HEK293T (cell line): ENCODE measurements at regions not wholly inside any gene's neighbourhood (a gene's known extent, or its start where the extent isn't known, plus 50 kb on each side); places are given as distances from the start of the nearest gene placed in this dataset.
"Not testable (repeated sequence)": the region's sequence is repeated elsewhere in the genome, so short reads cannot be mapped to it uniquely, and the experiment has no call there.

ENCODE experiments used
- CTCF ChIA-PET: fragments of 350-600 bp; formaldehyde crosslinking; extraction: SDS; loops from one replicate; lab custom pipeline; 2021; ENCODE audit warnings: antibody characterized with exemption, inconsistent platforms; lab: Yijun Ruan, JAX
- POLR2A ChIA-PET: fragments of 350-600 bp; formaldehyde crosslinking; extraction: SDS; loops from one replicate; lab custom pipeline; 2020; ENCODE audit warnings: antibody characterized with exemption, inconsistent platforms; lab: Yijun Ruan, JAX
- DNase-seq: peaks from one replicate; pipeline ENCODE4 v3.0.0; 2012; ENCODE audit warnings: mixed read lengths; ENCODE audit errors: extremely low spot score
- ARNT ChIP-seq: fragments of 450-650 bp; IDR thresholded peaks from 2 replicates; pipeline ENCODE4 v1.6.1; 2017; ENCODE audit warnings: mild to moderate bottlenecking
- BHLHE40 ChIP-seq: fragments of 450-650 bp; IDR thresholded peaks from 2 replicates; pipeline ENCODE4 v1.6.1; 2016; ENCODE audit warnings: mild to moderate bottlenecking, moderate library complexity, borderline replicate concordance
- CTBP1 ChIP-seq: fragments of 450-650 bp; IDR thresholded peaks from 2 replicates; pipeline ENCODE4 v1.6.1; 2016; ENCODE audit warnings: borderline replicate concordance
- ELF4 ChIP-seq: fragments of 450-650 bp; IDR thresholded peaks from 2 replicates; pipeline ENCODE4 v1.6.1; 2017; ENCODE audit warnings: antibody characterized with exemption
- FOXA1 ChIP-seq: fragments of 450-650 bp; IDR thresholded peaks from 2 replicates; pipeline ENCODE4 v1.6.1; 2016; ENCODE audit warnings: mild to moderate bottlenecking
- FOXK2 ChIP-seq: fragments of 450-650 bp; IDR thresholded peaks from 2 replicates; pipeline ENCODE4 v1.6.1; 2016; ENCODE audit warnings: mild to moderate bottlenecking
- FOXM1 ChIP-seq: fragments of 450-650 bp; IDR thresholded peaks from 2 replicates; pipeline ENCODE4 v1.6.1; 2017; ENCODE audit warnings: mild to moderate bottlenecking, borderline replicate concordance
- HDGF ChIP-seq: fragments of 450-650 bp; IDR thresholded peaks from 2 replicates; pipeline ENCODE4 v1.6.1; 2017; ENCODE audit warnings: antibody characterized with exemption, borderline replicate concordance
- L3MBTL2 ChIP-seq: fragments of 450-650 bp; conservative IDR thresholded peaks from 2 replicates; pipeline ENCODE4 v1.6.1; 2016; ENCODE audit warnings: mild to moderate bottlenecking
- LEF1 ChIP-seq: fragments of 450-650 bp; IDR thresholded peaks from 2 replicates; pipeline ENCODE4 v1.6.1; 2017; ENCODE audit warnings: mild to moderate bottlenecking, borderline replicate concordance
- NFRKB ChIP-seq: fragments of 450-650 bp; IDR thresholded peaks from 2 replicates; pipeline ENCODE4 v1.6.1; 2016; ENCODE audit warnings: mild to moderate bottlenecking, moderate library complexity
- PKNOX1 ChIP-seq: fragments of 450-650 bp; IDR thresholded peaks from 2 replicates; pipeline ENCODE4 v1.6.1; 2016
- SP1 ChIP-seq: fragments of 450-650 bp; IDR thresholded peaks from 2 replicates; pipeline ENCODE4 v1.6.1; 2017
- SUZ12 ChIP-seq: fragments of 450-650 bp; IDR thresholded peaks from 2 replicates; pipeline ENCODE4 v1.6.1; 2016; ENCODE audit warnings: mild to moderate bottlenecking
- TARDBP ChIP-seq: fragments of 450-650 bp; IDR thresholded peaks from 2 replicates; pipeline ENCODE4 v1.6.1; 2016
- ZNF384 ChIP-seq: fragments of 450-650 bp; IDR thresholded peaks from 2 replicates; pipeline ENCODE4 v1.6.1; 2016

DNA sequence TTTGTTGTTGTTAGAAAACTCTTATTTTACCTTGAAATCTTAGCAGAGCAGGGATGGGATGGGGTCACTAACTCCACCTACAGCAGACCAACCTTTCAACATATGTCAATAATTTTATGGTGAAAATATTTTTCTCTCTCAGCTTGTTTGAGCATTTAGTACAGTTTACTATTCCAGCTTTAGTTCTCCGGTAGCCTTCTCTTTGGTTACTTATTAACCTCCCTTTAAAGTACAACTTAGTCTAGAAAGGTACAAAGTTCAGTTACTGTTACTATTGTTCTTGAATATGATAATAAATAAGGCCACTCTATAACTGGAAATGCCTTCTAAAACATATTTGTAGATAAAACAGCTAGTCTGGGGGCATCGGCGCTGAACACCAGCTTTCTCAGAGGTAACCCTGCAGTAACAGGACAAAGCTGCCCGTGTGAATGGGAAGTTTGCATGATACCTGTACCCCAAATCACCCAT, 233.3 kb downstream of the PCSK1 start:
- ChIA-PET CTCF (no interaction called here), POLR2A (no interaction called here)
- DNase-seq, result no peak
- TF ChIP-seq NFRKB (no peak), PKNOX1 (no peak), ZNF384 (no peak), FOXM1 (no peak), CTBP1 (no peak), ARNT (no peak), L3MBTL2 (no peak)

- CTCF ChIA-PET, result no interaction called here
- TF ChIP-seq LEF1 (no peak), FOXM1 (no peak), PKNOX1 (no peak), TARDBP (no peak), ELF4 (no peak), ZNF384 (no peak), L3MBTL2 (no peak), NFRKB (no peak), FOXA1 (no peak), ARNT (no peak), CTBP1 (no peak), HDGF (no peak), SP1 (no peak), FOXK2 (no peak), SUZ12 (no peak)
- DNase-seq, result no peak
- POLR2A ChIA-PET, result no interaction called here
These were observed 234.5 kb downstream of the PCSK1 start for GRCh38 chr5:96198356-96199058.

- CTCF ChIA-PET, POLR2A ChIA-PET, DNase-seq: not testable (repeated sequence)
These were observed 235.3 kb downstream of the PCSK1 start for GRCh38 chr5:96197767-96198166.

GRCh38 chr5:96197347-96197746, 235.7 kb upstream of the ELL2 start:
- no peak for TF ChIP-seq ELF4
- TF ChIP-seq BHLHE40, result no peak
- TF ChIP-seq HDGF, result no peak
- no peak for TF ChIP-seq FOXK2
- no peak for TF ChIP-seq LEF1
- no peak for TF ChIP-seq CTBP1
- TF ChIP-seq TARDBP, result no peak
- no peak for TF ChIP-seq SUZ12
- no peak for TF ChIP-seq FOXM1
- TF ChIP-seq PKNOX1, result no peak
- TF ChIP-seq SP1, result no peak
- no peak for TF ChIP-seq L3MBTL2
- no peak for TF ChIP-seq ARNT
- no peak for TF ChIP-seq ZNF384
- TF ChIP-seq FOXA1, result no peak
- TF ChIP-seq NFRKB, result no peak
- no peak for DNase-seq
- CTCF ChIA-PET, result no interaction called here
- POLR2A ChIA-PET, result no interaction called here

DNA sequence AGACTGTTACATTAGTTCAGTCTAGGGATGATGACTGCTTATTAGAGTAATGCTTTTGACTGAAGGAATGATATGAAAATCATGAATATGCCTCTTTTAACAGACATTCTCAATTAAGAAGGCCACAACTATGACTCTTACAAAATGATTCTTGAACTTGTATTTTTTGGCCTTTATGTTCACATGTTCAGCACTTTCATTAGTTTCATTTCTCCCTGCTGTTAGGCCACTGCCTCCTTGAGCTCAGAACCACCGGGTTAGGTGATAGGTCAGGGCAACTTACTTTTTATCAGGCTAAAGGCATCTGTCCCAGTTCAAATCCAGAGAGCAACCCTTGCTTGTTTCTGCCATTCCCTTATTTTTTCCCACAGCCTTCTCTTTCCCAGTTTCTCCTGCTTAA, 235.2 kb upstream of the ELL2 start:
- ChIA-PET CTCF (no interaction called here), POLR2A (no interaction called here)
- TF ChIP-seq CTBP1 (no peak), FOXA1 (no peak), SP1 (no peak), ARNT (no peak), NFRKB (no peak), FOXM1 (no peak), BHLHE40 (no peak), HDGF (no peak), ZNF384 (no peak)
- no peak for DNase-seq

DNA sequence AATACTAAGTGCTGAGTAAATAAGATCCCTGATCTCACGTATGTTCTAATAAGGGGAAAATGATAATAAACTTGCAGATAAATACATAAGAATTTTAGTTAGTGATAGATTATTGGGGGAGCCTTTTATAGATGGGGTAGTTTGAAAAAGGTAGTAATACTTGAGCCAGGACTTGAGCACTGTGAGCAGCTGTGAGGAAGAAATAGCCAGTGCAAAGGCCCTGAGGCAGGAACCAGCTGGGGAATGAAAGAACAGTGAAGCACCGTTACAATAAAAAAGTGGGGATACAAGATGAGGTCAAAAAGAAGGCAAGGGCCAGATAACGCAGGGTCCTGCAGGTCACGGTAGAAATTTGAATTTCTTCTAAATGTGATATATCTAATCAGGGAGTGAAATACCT, 234.8 kb upstream of the ELL2 start:
- ChIA-PET CTCF (interaction anchor here (0.7 kb wide), 1 partner anchor 211 kb away, joined by 4 read pairs; no protein-coding TSS in a partner anchor), POLR2A (no interaction called here)

More for the DNA sequence above, 234.8 kb upstream of the ELL2 start:
- DNase-seq, result no peak
- TF ChIP-seq FOXM1 (no peak), LEF1 (no peak), L3MBTL2 (no peak), NFRKB (no peak), TARDBP (no peak), ARNT (no peak), PKNOX1 (no peak), HDGF (no peak), SUZ12 (no peak), FOXA1 (no peak), BHLHE40 (no peak), ZNF384 (no peak), CTBP1 (no peak), FOXK2 (no peak)
